GM21737 (cell line): ENCODE measurements at regions not wholly inside any gene's neighbourhood (a gene's known extent, or its start where the extent isn't known, plus 50 kb on each side); places are given as distances from the start of the nearest gene placed in this dataset.
"Not testable (repeated sequence)": the region's sequence is repeated elsewhere in the genome, so short reads cannot be mapped to it uniquely, and the experiment has no call there.

Experiments used
- ATAC-seq: cut with Tn5 transposase; IDR thresholded peaks from one replicate; pipeline ENCODE4 v1.9.1; 2021; ENCODE audit warnings: mild to moderate bottlenecking, moderate library complexity; ENCODE audit not compliant: unreplicated experiment

DNA sequence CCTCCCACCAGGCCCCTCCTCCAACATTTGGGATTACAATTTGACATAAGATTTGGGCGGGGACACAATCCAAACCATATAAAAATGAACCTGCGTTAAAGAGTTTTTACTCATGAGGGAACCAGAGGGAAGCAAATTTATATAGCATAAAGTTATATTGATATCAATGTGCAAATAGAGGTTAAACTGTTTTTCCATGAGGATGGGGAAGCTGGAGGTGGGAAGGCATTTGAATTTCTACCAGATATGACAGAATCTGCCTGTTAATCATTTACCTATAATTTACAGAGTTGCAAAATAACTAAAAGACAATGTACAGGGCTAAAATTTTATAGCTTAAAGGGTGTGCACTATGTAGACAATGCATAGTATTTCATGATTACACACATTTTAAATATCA, 322.0 kb upstream of the FKBP1C start:
- ATAC-seq: no peak

DNA sequence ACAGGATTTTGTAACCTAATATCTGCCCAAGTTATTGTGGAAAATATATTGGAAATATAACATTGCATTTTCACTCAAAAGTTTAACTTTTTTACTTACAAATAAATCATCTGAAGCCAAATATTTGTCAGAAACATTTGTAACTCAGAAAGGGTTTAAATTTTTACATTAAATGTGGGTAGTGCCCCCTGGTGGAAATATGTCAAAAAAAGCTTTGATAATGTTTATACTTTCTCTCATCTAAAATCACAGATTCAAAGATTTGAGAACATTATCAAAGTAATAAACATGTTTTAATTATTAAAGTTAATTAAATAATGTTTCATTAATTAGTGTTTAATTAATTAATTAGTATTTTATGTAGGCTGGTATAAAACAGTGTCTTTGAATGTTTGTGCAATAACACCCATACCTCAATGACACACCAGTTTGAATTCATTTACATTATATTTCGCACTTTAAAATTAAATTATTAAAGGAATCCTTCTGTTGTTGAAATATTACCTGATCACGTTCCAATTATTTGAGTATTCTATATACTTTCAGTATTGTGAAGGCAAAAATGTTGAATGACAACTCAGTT, 320.1 kb upstream of the FKBP1C start:
- no peak for ATAC-seq

DNA sequence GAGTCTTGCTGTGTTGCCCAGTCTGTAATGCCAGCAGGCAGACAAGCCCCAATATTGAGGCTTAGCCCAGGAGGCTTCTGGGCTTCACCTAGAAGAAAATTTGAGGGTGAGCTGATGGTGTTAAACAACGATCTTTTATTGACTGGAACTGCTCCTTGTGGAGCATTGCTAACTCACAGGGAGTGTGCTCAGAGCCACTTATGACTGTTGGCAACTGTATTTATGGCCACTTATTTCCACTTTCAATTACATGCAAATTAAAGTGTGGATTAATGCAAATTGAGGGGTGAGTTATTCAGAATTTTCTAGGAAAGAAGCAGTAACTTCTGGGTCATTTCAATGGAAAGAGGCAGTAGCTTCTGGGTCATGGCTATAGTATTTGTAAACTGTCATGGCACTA, 317.2 kb upstream of the FKBP1C start:
- no peak for ATAC-seq

DNA sequence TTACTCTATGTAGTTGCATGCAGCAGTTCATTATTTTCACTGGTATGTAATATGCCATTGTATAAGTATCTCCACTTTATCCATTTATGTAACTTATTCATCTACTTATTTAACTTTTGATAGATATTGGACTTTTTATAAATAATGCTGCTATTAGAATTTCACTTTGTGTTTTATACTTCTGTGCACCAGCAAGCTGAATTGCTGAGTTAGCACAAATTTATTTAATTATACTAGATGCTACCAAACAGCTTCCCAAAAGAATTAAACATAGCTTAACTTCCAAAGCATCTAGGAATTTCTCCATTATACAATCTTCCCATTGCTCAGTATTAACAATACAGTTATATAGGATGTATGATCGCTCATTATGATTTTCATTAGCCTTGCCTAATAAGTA, 308.0 kb upstream of the FKBP1C start:
- no peak for ATAC-seq

DNA sequence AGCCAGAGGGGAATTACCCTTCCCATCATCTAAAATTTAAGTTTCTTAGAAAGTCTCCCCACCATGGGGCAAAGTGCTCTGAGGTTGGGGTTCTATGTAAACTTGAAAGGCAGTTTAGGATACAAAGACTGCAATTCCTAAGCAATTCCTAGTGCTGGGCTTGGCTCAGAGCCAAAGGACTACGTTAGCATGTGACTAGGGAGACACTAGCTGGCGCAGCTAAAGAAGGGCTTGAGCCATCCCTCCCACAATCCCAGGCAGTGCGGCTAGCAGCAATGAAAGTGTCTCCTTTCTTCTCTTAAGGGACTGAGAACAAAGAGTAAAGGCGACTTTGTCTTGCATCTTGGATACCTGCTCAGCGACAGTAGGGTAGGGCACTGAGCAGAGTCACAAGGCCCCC, 306.6 kb upstream of the FKBP1C start:
- ATAC-seq: no peak

DNA sequence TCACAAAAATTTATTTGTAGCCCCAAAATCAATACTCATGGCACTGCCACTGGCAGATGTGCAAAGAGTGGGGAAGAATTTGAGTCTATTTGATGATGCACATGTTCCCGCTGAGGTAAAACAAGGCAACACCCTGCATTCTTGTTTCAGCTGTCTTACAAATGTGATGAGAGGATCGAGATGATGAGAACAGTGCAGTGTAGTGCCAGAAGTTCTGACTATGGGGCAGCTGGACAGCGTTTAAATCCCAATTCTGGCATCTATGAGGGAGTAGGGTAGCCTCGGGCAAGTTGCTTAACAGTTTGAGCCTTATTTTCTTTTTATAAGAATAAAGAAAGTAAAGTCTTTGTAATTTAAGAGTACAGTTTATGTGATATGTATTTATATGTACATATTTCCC, 296.7 kb upstream of the FKBP1C start:
- no peak for ATAC-seq

DNA sequence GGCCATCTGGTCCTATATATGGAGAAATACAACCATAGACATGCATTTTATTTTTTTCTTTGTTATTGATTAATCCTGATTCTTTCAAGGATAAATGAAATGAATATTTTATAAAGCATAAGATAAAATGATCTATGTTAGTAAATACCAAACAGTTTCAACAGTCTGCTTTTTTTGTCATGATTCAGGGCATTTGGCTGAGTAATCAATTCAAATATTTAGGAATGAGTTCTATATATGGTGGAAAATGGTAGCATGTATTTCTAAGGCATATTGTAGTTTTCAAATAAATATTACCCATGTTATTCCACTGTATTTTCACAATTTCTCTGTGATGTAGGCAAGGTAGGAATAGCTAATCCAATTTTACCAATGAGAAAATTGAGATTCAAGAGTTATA, 287.5 kb upstream of the FKBP1C start:
- ATAC-seq: no peak

DNA sequence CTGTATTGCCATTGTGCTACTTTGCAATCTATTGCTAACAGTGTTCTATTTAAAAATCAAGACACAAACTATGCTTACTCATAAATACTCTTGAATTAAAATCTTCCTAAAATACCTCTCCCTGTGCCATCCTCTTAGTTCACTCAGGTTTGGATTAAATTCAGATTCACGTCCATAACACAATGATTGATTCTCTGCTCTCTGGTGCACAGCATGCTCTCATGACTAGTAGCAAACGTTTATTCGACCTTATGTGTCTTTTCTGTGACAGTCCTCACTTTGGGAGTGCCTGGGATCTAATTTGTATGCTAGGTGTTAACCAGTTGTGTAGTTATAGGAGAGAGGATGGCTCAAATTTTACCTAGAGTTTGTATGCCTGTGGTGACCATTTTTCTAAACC, 270.4 kb upstream of the FKBP1C start:
- ATAC-seq: no peak

DNA sequence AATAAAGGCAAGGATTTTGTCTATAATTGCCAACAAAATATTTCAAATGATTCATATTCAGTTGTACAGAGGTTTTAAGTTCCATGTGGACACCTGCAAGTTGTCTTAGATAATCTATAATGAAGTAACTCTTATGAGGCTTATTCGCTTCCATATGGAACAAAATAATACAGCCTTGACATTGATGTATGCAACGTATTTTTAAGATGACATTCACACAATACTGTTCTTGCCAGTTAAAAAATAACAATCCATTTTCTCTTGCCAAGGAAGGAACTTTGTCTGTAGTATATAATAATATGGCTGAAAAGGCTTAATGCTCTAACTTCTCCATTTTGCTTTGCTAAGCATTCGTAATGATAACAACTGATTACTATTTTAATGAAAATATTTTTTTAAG, 269.3 kb upstream of the FKBP1C start:
- no peak for ATAC-seq

DNA sequence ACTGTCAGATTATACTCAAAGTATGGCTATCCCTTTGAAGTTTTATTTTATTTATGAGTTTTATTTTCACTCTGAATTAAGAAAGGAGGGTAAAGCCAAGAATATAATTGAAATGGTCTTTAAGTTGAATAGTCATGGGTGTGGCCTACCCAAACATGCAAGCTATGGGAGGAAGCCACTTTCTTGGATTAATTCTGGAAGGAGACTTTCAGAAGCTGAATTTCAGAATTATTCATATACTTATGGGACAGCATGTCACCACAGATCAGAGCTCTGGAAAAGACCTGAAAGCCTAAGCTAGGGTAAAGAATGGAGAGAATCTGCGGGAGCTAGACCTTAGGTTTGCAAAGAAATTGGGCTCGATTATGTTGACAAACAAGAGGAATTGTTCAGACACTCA, 242.4 kb upstream of the FKBP1C start:
- ATAC-seq: no peak

DNA sequence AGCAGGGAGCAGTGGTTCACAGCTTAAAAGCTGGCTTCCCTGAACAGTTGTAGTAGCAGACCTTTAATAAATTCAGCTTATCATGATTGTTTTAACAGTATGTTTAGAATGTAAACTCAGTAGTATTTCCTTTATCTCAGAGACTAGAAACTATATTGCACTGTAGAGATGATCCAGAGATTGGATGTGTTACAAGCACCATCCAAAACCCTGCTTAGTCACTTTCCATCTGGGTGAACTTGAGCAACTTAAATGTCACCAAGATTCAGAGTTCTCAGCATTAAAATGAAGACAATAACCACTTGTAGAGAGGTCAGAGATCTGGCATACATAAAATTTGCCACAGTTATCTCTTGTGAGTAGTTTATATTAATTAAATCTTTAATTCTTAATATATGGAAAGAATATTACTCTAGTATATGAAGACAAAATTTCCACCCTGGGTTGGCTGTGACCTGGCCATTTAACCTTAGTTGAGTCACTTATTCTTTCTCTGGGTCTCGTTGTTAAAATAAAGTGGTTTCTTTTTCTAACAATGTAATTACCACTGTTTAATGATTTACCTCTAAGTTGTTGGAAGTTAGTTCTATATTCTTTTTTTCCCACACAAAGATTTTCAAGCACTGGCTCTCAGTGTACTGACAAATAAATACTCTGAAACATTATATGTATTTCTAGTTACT, 239.2 kb upstream of the FKBP1C start:
- peak; percentile 44 for ATAC-seq

DNA sequence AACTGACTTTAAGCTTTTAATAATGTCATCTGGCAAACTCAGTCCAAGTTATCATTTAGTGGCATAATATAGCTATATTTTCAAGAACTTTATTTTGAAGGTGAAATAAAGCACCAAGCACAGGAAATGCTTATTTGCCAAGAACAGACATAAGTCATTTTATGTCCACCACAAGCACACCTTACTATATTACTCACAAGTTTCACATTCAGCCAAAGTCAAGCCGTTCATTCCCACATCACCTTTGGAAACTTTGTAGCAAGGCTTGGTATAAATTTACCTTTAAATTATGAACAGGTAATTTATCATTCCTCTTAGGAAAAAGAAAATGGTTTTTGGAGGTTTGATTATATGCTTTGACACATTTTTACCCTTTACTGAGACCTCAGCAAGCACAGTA, 236.8 kb upstream of the FKBP1C start:
- ATAC-seq: peak; percentile 47

DNA sequence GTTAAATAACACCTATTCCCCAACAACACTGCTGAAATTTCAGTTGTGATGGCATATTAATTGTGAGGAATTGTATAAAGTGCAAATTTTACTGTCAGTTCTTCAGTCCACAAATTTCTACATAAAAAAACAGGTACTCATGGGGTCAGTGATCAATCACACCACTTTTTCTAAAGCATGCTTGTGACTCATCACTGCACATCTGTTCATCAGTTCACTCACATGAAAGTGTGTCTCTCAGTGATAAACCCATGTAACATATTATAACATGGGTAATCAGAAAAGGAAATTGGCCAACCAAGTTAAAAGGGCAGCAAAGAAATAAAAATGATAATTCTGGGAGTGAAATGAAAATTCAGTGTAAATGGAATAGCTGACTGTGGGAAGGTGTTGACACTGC, 234.7 kb upstream of the FKBP1C start:
- no peak for ATAC-seq

DNA sequence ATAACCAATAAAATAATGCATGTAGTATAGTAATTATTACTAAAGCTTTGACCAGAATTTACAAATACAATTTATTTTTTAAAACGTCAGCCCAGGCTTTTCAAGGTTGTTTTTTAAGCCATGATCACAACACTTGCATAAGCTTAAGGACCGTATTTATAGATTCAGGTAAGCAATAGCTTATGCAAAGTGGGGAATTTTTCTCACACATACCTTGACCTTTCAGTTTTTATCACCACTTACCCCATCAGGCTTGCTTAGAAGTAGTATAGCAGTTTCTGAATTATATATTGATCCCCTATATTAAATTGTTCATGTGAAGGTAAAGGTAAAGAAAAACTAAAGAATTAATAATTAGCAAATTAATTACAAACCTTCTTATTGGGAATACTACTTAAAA, 232.3 kb upstream of the FKBP1C start:
- no peak for ATAC-seq

DNA sequence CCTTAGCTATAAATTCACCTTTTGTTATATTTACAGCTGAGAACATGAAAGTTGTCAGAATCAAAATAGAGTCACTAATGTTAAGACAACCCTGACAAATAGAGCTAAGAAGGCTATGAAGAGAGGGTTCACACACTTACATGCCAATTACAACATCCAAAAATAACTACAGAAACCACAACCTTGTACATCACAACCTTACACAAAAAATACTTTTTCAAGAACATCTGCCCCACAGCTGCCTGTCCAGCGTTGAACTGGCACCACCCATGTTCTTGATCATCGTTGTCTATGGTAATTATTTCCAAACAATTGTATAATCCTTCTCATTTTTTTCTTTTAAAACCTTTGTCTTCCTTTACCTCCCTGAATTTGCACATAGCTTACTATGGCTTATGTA, 231.2 kb upstream of the FKBP1C start:
- ATAC-seq: no peak

DNA sequence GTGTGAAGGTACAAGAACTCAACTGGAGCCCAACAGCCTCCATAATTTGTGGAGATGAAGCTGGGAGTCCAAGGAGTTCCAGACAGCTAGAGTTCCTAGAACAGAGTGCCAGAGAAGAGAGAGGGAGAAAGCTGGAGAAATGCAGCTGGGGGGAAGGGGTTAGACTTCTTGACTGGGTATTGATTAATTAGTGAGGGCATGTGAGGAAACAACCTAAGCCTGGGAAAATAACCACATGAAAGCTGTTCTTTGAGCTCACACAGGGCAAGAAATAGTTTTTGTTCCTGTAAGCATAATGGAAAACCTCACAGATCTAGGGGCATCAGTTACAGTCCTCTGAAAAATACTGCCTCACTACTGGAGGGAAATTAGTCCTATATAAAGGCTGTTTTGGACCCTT, 230.5 kb upstream of the FKBP1C start:
- ATAC-seq: no peak

DNA sequence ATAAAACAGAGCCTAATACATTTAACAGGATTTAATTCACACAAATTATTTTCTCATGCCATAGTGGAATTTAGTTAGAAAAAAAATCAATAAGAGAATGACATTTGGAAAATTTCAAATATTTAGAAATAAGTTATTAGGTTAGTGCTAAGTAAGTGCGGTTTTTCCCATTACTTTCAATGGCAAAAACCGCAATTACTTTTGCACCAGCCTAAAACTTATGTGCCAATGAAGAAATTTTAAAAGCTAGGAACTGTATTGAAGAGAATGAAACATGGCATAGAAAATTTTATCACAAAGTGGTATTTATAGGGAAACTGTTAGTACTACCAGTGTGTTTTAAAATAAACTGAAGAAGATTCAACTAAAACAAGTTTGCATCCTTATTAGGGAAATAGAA, 228.3 kb upstream of the FKBP1C start:
- ATAC-seq: no peak

DNA sequence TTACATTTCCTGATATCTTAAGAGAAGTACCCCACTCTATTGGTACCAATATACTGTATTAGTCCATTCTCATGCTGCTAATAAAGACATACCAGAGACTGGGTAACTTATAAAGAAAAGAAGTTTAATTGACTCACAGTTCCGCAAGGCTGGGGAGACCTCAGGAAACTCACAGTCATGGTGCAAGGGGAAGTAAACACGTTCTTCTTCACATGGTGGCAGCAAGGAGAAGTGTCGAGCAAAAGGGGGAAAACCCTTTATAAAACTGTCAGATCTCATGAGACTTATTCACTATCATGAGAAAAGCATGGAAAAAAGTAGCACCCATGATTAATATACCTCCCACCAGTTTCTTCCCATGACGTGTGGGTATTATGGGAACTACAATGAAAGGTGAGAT, 219.6 kb upstream of the FKBP1C start:
- not testable (repeated sequence) for ATAC-seq

DNA sequence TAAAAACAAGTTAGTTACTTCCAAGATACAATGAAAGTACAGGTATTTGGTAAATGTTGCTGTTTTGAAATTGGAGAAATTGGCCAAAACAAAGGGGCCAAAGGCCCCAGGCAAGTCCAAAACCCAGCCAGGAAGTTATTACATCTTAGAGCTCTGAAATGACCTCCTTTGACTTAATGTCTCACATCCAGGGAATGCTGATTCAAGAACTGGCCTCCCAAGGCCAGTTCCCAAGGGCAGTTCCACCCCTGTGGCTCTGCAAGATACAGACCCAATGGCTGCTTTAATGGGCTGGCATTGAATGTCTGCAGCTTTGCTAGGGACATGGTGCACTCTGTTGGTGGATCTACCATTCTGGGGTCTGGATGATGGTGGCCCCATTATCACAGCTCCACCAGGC, 217.3 kb upstream of the FKBP1C start:
- ATAC-seq: no peak

DNA sequence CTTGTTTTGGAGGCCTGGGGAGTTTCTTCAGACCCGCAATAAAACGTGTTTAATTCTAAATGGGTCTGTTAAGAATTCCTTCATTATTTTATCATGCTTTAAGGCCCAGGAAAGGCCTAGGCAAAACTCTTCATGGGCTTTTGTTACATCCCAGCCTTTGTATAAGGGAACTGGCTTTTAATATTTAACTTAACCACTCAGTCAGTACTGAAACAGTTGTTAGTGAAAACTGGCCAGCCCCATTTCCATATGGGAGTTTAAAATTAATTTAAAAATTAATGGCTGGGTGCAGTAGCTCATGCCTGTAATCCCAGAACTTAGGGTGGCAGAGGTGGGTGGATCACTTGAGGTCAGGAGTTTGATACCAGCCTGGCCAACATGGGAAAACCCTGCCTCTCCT, 213.2 kb upstream of the FKBP1C start:
- ATAC-seq: no peak

DNA sequence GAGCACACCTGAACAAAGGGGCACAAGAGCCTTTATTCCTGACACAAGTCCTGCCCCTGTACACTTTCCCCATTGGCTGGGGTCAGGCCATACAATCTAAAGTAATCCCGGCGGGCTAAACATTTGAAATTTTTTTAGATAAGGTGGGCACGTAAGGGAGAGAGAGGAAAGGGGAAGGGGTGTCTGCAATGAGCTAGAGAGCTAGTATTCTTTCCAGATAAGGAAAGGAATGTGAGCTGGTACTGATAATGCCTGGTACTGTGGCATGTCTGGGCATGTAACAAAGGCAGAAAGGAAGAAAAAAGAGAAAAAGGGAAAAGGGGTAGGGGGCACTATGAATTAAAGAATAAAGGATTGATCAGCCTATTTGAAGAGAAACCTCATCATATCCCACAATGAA, 212.0 kb upstream of the FKBP1C start:
- ATAC-seq: not testable (repeated sequence)

DNA sequence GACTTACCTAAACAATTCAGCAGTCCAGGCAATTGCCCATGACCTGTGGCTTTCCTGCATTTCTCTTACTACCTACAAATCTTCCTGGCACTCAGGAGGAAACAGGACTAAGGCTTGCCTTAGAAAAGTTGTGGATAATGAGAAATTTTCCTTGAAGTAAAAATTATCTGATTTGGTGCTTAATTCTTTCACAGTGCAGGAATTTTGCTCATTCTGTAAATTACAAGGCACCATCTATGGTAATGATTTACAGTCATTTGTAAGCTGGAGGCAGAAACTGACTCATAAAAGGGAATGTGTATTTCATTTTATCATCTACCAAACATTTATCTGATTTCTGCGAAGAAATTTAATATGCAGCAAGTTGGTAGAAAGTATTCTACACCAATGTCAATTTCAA, 211.5 kb upstream of the FKBP1C start:
- ATAC-seq: no peak

DNA sequence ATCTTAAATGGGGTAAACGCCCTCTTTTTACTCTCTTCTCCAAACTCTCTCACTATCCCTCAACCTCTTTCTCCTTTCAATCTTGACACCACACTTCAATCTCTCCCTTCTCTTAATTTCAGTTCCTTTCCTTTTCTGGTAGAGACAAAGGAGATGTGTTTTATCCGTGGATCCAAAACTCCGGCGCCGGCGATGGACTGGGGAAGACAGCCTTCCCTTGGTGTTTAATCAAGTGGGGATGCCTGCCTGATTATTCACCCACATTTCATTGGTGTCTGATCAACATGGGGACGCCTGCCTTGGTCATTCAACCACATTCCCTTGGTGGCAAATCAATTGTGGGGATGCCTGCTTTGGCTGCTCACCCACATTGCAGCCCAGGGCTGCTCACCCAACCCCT, 205.3 kb upstream of the FKBP1C start:
- not testable (repeated sequence) for ATAC-seq
